ENCODE measurements at regions not wholly inside any gene's neighbourhood (a gene's known extent, or its start where the extent isn't known, plus 50 kb on each side); places are given as distances from the start of the nearest gene placed in this dataset.
"Not testable (repeated sequence)": the region's sequence is repeated elsewhere in the genome, so short reads cannot be mapped to it uniquely, and the experiment has no call there.

DNA sequence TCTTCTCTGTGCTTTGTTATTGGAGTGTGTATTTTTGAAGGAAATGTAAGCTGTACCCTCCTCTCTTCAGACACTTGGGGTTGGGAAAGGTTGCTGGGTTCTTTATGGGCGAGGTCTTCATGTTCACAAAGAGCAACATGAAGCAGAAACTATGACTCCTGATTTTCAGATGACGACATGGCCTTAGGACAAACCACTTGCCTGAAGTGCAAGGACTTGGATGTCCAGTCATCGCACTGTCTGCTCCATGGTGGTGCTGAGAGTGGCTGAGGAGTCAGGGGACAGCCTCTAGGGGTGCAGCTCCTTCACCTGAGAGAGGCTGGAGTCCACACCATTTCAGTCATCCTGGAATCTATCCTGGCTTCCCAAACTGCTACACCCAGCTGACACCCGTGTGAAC lies 183.9 kb upstream of the CDH5 start:
- in situ Hi-C loops (cut with MboI; ENCODE audit: low sequenced_read_pairs) = no loop called here

- in situ Hi-C loops (cut with MboI; ENCODE audit: low sequenced_read_pairs) = no loop called here
Observed at GRCh38 chr16:66176731-66177130, 189.8 kb upstream of the CDH5 start.

- in situ Hi-C loops (cut with MboI; ENCODE audit: low sequenced_read_pairs) = no loop called here
Observed at GRCh38 chr16:66176111-66176510, 190.4 kb upstream of the CDH5 start.

DNA sequence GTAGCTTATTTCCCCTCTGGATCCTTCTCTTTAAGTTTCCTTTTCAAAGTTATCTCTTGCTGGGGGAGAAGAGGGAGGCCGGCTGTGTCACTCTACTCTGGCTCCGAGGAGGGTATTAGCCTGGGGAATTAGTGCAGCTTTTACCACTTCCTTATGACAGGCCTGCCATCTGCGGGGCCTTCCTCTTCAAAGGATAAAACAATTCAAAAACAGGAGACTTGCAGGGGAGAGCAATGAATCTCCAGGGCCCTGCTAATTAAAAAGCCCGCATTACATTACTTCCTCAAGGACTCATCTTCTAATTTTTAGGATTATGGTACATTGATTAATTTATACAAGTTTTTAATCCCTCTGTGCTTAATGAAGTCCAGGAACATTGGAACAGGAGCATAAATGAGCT lies 190.9 kb upstream of the CDH5 start:
- in situ Hi-C loops (cut with MboI; ENCODE audit: low sequenced_read_pairs) = no loop called here

DNA sequence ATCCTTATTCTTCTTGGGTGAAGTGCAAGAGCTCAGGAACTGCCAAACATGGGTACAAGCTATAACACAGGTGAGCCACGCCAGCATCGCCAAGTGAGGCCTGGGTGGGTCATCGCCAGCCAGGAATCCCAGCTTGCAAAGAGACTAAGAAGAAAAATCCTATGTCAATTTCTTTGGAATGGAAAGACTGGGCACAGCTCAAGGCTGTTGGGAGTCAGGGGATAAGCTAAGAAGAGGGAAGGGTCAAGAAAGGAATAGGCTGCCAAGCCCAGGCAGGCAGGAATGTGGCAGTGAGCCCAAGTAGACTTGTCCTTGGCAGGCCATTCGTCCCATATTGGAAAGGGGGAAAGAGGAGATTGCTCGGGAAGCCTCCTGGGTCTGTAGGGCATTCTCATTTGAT lies 191.4 kb upstream of the CDH5 start:
- in situ Hi-C loops (cut with MboI; ENCODE audit: low sequenced_read_pairs) = no loop called here

DNA sequence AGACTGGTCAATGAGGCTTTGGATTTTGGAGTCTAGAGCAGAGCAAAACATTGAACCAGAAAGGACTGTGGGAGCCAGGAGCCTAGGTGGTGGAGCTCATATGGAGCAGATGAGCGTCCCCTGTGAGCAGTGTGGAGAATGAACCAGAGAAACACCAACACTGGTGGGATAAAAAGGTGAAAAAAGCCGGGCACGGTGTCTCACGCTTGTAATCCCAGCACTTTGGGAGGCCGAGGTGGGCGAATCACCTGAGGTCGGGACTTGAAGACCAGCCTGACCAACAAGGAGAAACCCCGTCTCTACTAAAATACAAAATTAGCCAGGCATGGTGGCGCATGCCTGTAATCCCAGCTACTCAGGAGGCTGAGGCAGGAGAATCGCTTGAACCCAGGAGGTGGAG lies 192.7 kb upstream of the CDH5 start:
- in situ Hi-C loops (cut with MboI; ENCODE audit: low sequenced_read_pairs) = not testable (repeated sequence)

- in situ Hi-C loops (cut with MboI; ENCODE audit: low sequenced_read_pairs) = not testable (repeated sequence)
Observed at GRCh38 chr16:66173181-66173580, 193.3 kb upstream of the CDH5 start.

DNA sequence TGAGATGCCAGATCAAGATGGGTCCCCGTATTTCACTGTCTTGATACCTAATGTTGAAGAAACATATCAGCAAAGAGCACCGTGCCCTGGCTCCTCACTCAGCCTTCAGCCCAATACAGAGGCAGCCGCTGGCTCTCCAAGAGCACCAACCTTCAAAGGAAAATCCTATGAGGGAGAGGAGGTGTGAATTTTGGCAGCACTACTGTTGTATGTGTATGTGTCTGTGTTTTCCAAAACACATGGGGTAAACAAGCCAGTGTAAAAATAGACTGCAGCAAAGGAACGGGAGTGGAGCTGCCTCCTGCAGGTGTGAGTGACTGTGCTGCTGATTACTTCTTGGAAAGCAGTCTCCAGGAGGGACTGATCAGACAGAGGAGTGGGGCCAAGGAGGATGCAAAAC lies 194.0 kb upstream of the CDH5 start:
- in situ Hi-C loops (cut with MboI; ENCODE audit: low sequenced_read_pairs) = no loop called here

- in situ Hi-C loops (cut with MboI; ENCODE audit: low sequenced_read_pairs) = no loop called here
Observed at GRCh38 chr16:66171578-66171977, 194.9 kb upstream of the CDH5 start.

DNA sequence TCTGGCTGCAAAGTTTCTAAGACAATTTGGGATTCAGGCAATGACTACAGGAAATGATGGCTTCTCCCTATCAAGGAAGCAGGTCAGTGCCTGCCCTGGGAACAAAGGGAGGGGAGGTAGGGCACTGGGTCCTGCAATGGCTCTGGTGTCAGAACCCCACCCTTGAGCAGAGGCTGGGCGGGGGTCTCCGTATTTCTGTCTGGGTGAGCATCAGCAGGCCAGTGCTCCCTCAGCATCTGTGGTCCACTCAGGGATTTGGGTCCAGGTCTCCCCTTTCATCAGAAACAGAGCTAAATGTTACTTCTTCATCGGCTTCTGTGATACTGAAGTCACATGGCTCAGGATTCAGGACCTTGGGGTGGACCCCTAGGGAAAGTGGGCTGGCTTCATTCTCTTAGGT lies 195.5 kb upstream of the CDH5 start:
- in situ Hi-C loops (cut with MboI; ENCODE audit: low sequenced_read_pairs) = no loop called here

GRCh38 chr16:66169817-66170216 lies 196.7 kb upstream of the CDH5 start:
- in situ Hi-C loops (cut with MboI; ENCODE audit: low sequenced_read_pairs) = no loop called here

DNA sequence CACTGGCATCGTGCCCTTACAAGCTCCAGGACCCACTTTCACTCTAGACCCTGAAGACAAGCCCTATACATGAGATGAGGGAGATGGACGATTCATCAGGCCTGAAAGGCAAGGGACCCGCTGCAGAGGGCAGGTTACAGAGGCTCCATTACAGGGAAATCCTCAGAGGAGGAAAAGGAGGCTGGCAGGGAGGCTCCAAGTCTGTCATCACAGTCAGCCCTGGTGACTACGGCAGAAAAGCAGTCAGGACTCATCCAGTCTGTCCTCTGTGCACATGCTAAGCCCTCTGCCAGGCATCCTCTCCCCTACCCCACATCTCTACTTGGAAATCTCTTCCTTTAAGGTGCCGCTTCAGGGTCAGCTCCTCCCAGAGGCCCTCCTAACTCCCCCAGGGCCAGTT lies 197.7 kb upstream of the CDH5 start:
- in situ Hi-C loops (cut with MboI; ENCODE audit: low sequenced_read_pairs) = no loop called here

GRCh38 chr16:66167564-66168291 lies 198.8 kb upstream of the CDH5 start:
- in situ Hi-C loops (cut with MboI; ENCODE audit: low sequenced_read_pairs) = no loop called here

GRCh38 chr16:66166490-66166889 lies 200.0 kb upstream of the CDH5 start:
- in situ Hi-C loops (cut with MboI; ENCODE audit: low sequenced_read_pairs) = no loop called here

GRCh38 chr16:66165879-66166278 lies 200.6 kb upstream of the CDH5 start:
- in situ Hi-C loops (cut with MboI; ENCODE audit: low sequenced_read_pairs) = no loop called here

DNA sequence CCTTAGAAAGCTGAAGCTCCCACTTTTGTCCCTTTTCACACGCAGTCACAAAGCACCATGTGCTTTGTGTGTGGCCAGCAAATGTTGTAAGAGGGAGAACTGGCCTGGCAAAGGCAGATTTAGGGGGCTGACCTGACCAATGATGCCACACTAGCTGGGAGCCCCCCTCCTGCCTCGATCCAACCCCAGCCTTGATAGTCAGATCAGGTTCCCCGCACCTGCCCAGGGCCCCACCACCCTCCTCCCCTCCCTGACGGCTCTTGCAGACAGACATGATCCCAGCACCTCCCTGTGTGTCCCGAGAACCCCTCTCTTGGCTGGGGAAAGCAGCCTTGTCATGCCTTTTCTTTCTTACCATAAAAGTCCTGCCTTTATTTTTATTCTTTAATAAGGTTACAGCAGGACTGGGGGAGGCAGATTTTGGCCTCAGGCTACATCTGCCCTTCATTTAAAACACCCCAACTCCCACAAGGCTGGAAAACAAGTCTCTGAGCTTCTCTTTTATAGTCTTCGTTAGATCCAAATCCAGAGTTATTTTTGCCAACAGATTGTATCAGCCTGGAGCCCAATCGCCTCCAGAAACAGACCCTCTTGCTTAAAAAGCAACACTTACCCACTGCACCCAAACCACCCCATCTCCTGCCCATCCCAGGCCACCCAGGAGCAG lies 201.8 kb upstream of the CDH5 start:
- in situ Hi-C loops (cut with MboI; ENCODE audit: low sequenced_read_pairs) = no loop called here

DNA sequence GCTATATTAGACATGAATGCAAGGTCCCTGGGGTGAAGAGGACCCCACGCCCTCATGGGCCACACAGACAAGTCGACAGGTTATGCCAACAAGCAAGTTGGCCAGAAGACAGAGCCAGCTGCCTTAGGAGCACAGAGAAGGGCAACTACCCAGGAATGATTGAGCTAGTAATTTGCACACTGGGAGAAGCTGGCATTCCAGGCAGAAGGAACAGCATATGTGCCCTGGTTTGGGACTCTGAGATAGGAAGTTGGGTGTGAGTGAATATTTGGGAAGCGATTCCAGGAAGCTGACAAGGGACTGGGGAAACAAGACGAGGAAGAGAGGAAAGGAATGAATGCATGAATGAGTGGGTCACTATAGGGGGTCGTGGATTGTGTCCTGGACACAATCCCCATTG lies 203.7 kb upstream of the CDH5 start:
- in situ Hi-C loops (cut with MboI; ENCODE audit: low sequenced_read_pairs) = no loop called here

- in situ Hi-C loops (cut with MboI; ENCODE audit: low sequenced_read_pairs) = no loop called here
Observed at GRCh38 chr16:66161942-66162341, 204.5 kb upstream of the CDH5 start.

DNA sequence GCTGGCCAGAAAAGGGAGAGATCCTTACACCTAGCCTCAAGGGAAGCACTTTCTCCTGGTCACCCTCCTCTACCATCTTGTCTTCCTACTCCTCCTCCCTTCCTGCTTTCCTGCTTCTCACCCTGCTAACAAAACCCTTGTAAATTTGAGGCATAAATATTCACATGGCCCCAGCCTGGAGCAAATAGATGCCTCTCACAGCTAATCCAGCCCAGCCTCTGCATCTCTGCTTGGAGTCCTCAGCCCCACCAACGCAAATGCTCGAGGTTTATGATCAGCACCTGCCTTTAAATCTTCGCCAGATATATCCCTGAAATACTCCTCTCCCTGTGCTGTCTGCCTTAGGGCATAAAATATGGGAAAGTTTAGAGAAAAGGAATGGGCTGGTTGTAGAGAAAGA lies 205.2 kb upstream of the CDH5 start:
- in situ Hi-C loops (cut with MboI; ENCODE audit: low sequenced_read_pairs) = no loop called here

GRCh38 chr16:66159987-66160386 lies 206.5 kb upstream of the CDH5 start:
- in situ Hi-C loops (cut with MboI; ENCODE audit: low sequenced_read_pairs) = no loop called here

DNA sequence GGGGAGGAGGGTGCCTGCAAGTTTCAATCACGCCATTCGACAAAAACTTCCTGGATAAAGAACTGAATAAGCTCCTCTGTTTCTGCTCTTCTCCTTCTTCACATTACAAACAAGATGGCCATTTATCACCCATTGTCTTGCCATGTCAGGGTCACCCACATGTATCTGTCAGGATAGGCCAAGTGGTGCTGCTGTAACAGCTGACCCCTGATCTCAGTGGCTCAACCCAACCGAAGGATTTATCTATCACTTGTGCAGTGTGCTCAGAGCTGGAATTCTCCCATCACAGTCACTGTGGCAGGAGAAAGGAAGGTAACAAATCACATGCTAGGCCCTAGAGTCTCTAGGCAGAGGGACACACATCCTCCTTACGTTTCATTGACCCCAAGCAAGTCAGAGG lies 210.0 kb upstream of the CDH5 start:
- in situ Hi-C loops (cut with MboI; ENCODE audit: low sequenced_read_pairs) = no loop called here

- in situ Hi-C loops (cut with MboI; ENCODE audit: low sequenced_read_pairs) = no loop called here
Observed at GRCh38 chr16:66155933-66156332, 210.6 kb upstream of the CDH5 start.

DNA sequence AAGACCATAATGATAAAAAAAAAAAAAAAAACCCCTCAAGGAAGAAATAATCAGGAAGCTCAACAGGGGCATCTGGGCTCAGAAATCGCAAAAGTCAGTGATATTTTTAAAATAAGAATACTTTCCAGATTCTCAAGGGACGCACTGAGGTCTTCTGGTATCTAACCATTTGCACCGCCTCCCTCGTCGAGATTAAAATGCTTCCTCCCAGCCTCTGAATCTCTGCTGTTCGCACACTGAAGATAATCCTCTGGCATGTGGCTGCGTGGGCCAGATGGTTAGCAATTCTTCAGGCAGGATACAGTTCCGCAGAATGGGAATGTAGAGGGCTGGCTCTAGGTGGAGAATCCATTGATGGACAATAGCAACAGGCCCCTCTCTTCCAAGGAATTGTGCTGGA lies 211.7 kb upstream of the CDH5 start:
- in situ Hi-C loops (cut with MboI; ENCODE audit: low sequenced_read_pairs) = no loop called here

Data from HL-60/S4 treated with retinoic acid at 250 ng/mL for 4 days and 3 days (cell line).